Kidney epithelial cell (primary cell): ENCODE measurements at regions not wholly inside any gene's neighbourhood (a gene's known extent, or its start where the extent isn't known, plus 50 kb on each side); places are given as distances from the start of the nearest gene placed in this dataset.

ENCODE experiments used
- DNase-seq: peaks from one replicate; pipeline ENCODE4 v3.0.0-alpha.2; 2010; ENCODE audit warnings: low read depth
- H3K27me3 ChIP-seq: 2 replicates; pipeline ENCODE4 v1.6.0; 2011; ENCODE audit warnings: low read length; ENCODE audit not compliant: control insufficient read depth, insufficient read depth
- H3K36me3 ChIP-seq: 2 replicates; pipeline ENCODE4 v1.5.1; 2011; ENCODE audit warnings: low read length; ENCODE audit not compliant: control insufficient read depth, insufficient read depth
- H3K4me3 ChIP-seq: 2 replicates; pipeline ENCODE4 v1.5.1; 2011; ENCODE audit warnings: low read depth, mild to moderate bottlenecking, control low read depth, low read length
- CTCF ChIP-seq: IDR thresholded peaks from 2 replicates; pipeline ENCODE4 v1.5.1; 2011; ENCODE audit warnings: mild to moderate bottlenecking, moderate library complexity, low read length, control low read depth, inconsistent platforms; ENCODE audit not compliant: insufficient read depth, poor library complexity, severe bottlenecking

- no peak for TF ChIP-seq CTCF
- Histone ChIP-seq H3K36me3 (no peaks in the 10 kb centered on the region), H3K27me3 (no peaks in the 10 kb centered on the region), H3K4me3 (no peak overlapping the region)
- DNase-seq, result no peak
These were observed 208.3 kb upstream of the SHH start for GRCh38 chr7:156020566-156020965.

- DNase-seq, result no peak
- H3K36me3 ChIP-seq, result no peaks in the 10 kb centered on the region
- H3K4me3 ChIP-seq, result no peak overlapping the region
- H3K27me3 ChIP-seq, result no peaks in the 10 kb centered on the region
- TF ChIP-seq CTCF, result no peak
These were observed 207.7 kb upstream of the SHH start for GRCh38 chr7:156019776-156020565.

GRCh38 chr7:156019308-156019707, 207.0 kb upstream of the SHH start:
- Histone ChIP-seq H3K36me3 (no peaks in the 10 kb centered on the region), H3K4me3 (no peak overlapping the region), H3K27me3 (no peaks in the 10 kb centered on the region)
- DNase-seq, result no peak
- no peak for TF ChIP-seq CTCF

- Histone ChIP-seq H3K4me3 (no peak overlapping the region), H3K36me3 (no peaks in the 10 kb centered on the region), H3K27me3 (no peaks in the 10 kb centered on the region)
- DNase-seq, result no peak
- no peak for TF ChIP-seq CTCF
These were observed 205.8 kb upstream of the SHH start for GRCh38 chr7:156017916-156018700.

GRCh38 chr7:156017431-156017830, 205.2 kb upstream of the SHH start:
- no peak for DNase-seq
- Histone ChIP-seq H3K4me3 (no peak overlapping the region), H3K36me3 (no peaks in the 10 kb centered on the region), H3K27me3 (no peaks in the 10 kb centered on the region)
- TF ChIP-seq CTCF, result no peak
